Thymus (tissue), 11 donors: ENCODE measurements at regions not wholly inside any gene's neighbourhood (a gene's known extent, or its start where the extent isn't known, plus 50 kb on each side); places are given as distances from the start of the nearest gene placed in this dataset.

Experiments
- DNase-seq, 9 donors: peaks; one replicate each; pipeline ENCODE4 v3.0.0-alpha.2; 2013; ENCODE audit warnings: low spot score in 9 of 9, low read depth in 6 of 9, missing footprints in 1 of 9
- H3K27ac ChIP-seq, 2 donors: one replicate each; pipeline ENCODE4 v1.5.1; 2013; ENCODE audit warnings: control low read depth in 1 of 2, low read depth in 1 of 2, low read length in 1 of 2, mild to moderate bottlenecking in 1 of 2, moderate library complexity in 1 of 2
- H3K27me3 ChIP-seq, 2 donors: one replicate each; pipeline ENCODE4 v1.5.1; 2013; ENCODE audit warnings: low read length in 1 of 2; ENCODE audit not compliant: control insufficient read depth in 2 of 2, insufficient read depth in 1 of 2
- H3K36me3 ChIP-seq, 2 donors: one replicate each; pipeline ENCODE4 v1.5.1; 2013; ENCODE audit warnings: low read length in 1 of 2, mild to moderate bottlenecking in 1 of 2, moderate library complexity in 1 of 2; ENCODE audit not compliant: control insufficient read depth in 2 of 2, insufficient read depth in 2 of 2
- H3K4me1 ChIP-seq, 2 donors: one replicate each; pipeline ENCODE4 v1.5.1; 2013; ENCODE audit warnings: low read length in 2 of 2; ENCODE audit not compliant: control insufficient read depth in 2 of 2, insufficient read depth in 2 of 2
- H3K4me3 ChIP-seq, 2 donors: one replicate each; pipeline ENCODE4 v1.5.1; 2013; ENCODE audit warnings: low read length in 2 of 2, control low read depth in 1 of 2, mild to moderate bottlenecking in 1 of 2
- H3K9me3 ChIP-seq, 2 donors: one replicate each; pipeline ENCODE4 v1.5.1; 2013; ENCODE audit warnings: low read length in 1 of 2, mild to moderate bottlenecking in 1 of 2; ENCODE audit not compliant: control insufficient read depth in 2 of 2, insufficient read depth in 1 of 2
- WGBS: extraction: QIAGEN DNeasy Blood & Tissue Kit; methylation state at CpG from one replicate; pipeline ENCODE4 v1.1.7; 2013; 5-methylcytosine and 5-hydroxymethylcytosine counted together
- donor health status: healthy.

DNA sequence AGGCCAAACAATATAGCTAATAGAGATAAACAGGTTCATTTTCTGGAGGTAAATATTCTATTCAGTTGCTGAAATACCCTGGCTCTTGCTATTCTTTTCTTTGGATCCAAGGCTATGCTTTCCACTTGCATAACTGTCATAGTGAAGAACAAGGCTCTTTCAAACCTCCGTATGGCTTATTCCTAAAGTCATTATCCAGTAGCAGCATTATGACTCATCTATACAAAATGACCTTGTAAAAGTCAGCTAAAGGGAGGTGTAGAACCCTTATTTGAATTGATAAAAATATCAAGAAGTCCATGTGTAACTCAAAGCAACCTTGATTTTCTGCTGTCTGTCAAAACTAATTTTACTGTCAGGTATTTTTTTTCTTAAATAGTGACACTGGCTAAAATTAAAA, 447.8 kb downstream of the PLK2 start:
- Histone ChIP-seq H3K36me3 (no peaks in the 10 kb centered on the region), H3K27me3 (no peaks in the 10 kb centered on the region), H3K27ac (no peak overlapping the region), H3K9me3 (no peaks in the 10 kb centered on the region), H3K4me1 (no peaks in the 10 kb centered on the region), H3K4me3 (no peak overlapping the region)
- DNase-seq = no peak
- WGBS = 97% methylated on average over 1 of the region's 1 CpG

DNA sequence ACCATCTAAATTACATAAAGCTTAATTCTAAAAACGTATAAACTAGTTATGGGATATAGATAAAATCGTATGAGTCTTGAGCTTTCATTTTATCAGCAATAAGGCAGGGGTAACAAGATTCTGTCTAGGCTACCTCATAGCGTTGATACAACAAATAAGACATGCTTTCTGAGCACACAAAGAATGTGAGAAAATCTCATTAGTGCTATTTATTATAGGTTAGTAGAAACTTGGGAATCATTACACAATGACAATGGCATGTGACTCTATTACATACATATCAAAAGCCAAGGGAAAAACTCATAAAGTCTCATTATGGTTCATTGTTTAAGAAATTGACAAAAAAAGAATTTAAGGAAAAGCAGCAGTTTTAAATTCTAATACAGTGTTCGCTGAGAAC, 448.6 kb downstream of the PLK2 start:
- H3K4me1 ChIP-seq = no peaks in the 10 kb centered on the region
- H3K4me3 ChIP-seq = no peak overlapping the region
- no peak for DNase-seq
- no peaks in the 10 kb centered on the region for H3K9me3 ChIP-seq
- H3K27ac ChIP-seq = no peak overlapping the region
- 98% methylated on average over 4 of the region's 4 CpGs for WGBS
- H3K36me3 ChIP-seq = no peaks in the 10 kb centered on the region
- H3K27me3 ChIP-seq = no peaks in the 10 kb centered on the region

DNA sequence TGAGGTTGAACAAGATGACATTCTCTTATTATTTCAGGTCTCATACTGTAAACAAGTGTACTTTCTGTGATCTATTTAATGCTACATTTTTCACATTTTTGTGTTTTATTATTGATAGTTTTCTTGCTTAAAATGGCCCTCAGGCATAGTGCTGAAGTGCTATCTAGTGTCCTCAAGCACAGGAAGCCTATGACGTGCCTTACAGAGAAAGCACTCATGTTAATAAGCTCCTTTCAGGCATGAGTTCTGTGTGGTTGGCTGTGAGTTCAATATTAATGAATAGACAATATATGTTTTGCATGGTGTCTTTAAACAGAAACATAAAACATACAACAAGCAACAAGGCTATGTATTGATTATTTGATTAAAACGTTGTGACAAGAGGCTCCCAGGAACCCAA, 450.1 kb downstream of the PLK2 start:
- no peaks in the 10 kb centered on the region for H3K9me3 ChIP-seq
- no peak for DNase-seq
- H3K36me3 ChIP-seq = no peaks in the 10 kb centered on the region
- WGBS = 93% methylated on average over 2 of the region's 2 CpGs
- H3K27me3 ChIP-seq = no peaks in the 10 kb centered on the region
- no peaks in the 10 kb centered on the region for H3K4me1 ChIP-seq
- H3K27ac ChIP-seq = no peak overlapping the region
- no peak overlapping the region for H3K4me3 ChIP-seq

DNA sequence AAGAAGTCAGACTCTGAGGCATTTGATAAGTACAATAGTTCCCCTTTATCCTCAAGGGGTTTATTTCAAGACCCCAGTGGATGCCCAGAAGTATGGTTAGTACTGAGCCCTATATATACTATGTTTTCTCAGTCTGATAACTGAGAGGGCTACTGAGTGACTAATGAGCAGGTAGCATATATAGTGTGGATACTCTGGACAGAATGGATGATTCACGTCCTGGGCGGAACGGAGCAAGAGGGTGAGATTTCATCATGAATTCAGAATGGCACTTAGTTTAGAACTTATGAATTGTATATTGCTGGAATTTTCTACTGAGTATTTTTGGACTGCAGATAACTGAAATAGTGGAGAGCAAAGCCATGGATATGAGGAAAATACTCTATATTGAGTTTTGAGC, 457.6 kb downstream of the PLK2 start:
- WGBS = 98% methylated on average over 3 of the region's 3 CpGs
- no peaks in the 10 kb centered on the region for H3K4me1 ChIP-seq
- no peaks in the 10 kb centered on the region for H3K27me3 ChIP-seq
- H3K9me3 ChIP-seq = no peaks in the 10 kb centered on the region
- no peaks in the 10 kb centered on the region for H3K36me3 ChIP-seq
- DNase-seq = no peak
- no peak overlapping the region for H3K27ac ChIP-seq
- H3K4me3 ChIP-seq = no peak overlapping the region

DNA sequence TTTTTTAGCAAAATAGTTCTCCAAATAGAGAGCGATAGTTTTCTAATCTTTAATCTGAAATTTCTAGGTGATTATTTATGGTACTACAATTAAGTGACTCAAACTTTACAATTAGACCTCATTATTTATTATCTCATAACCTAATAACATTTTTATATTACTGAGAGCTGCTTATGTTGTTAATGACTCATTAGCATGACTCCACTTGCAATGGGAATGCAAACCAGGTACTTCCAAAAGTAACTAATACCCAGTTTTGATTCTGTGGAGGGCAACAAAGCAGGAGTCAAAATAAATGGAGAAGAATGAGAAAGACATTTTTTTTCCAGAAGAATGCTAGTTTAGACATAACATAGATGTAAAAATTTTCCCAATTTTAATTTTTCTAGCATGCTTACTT, 466.0 kb downstream of the PLK2 start:
- Histone ChIP-seq H3K9me3 (no peaks in the 10 kb centered on the region), H3K4me1 (no peaks in the 10 kb centered on the region), H3K4me3 (no peak overlapping the region), H3K27ac (no peak overlapping the region), H3K36me3 (no peaks in the 10 kb centered on the region), H3K27me3 (no peaks in the 10 kb centered on the region)
- DNase-seq = no peak
- WGBS = 100% methylated on average over 1 of the region's 1 CpG

DNA sequence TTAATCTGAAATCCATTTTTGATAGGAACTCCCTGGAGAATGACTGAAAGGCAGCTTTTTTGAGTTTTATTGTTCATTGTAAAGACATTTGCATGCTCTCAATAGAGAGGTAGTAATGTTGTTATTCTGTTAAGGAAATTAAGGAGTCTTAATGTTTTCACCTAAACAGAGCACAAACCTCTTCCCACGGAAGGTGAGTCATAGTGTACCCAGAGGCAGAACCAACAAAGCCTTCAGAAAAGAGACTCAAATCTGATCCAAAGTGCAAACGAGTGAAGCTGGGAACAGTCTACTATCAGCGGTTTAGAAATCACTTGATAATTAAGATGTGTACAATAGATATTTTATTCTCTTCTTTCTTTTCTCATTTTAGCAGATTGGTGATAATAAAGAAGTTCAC, 470.5 kb downstream of the PLK2 start:
- DNase-seq = no peak
- Histone ChIP-seq H3K9me3 (no peaks in the 10 kb centered on the region), H3K36me3 (no peaks in the 10 kb centered on the region), H3K4me3 (no peak overlapping the region), H3K27me3 (no peaks in the 10 kb centered on the region), H3K27ac (no peak overlapping the region), H3K4me1 (no peaks in the 10 kb centered on the region)
- 92% methylated on average over 3 of the region's 3 CpGs for WGBS

DNA sequence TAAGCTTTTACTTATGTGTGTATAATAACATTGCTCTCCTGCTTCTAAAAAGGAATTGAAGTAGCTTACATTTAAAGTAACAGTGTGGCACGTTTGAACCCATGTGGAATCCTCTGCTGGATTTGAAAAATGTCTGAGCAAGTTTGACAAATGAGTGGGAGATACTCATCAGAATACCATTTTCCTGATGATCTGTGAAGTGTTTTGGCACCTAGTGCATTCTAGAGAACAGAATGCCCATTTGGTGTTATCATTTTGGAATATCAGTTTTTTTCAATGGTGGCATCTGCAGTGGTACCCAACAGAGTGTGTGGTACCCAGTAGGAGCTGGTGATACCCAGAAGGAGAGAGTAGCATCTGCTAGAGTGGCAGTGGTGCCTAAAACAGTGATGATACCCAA, 471.1 kb downstream of the PLK2 start:
- Histone ChIP-seq H3K4me3 (no peak overlapping the region), H3K4me1 (no peaks in the 10 kb centered on the region), H3K27me3 (no peaks in the 10 kb centered on the region), H3K27ac (no peak overlapping the region), H3K36me3 (no peaks in the 10 kb centered on the region), H3K9me3 (no peaks in the 10 kb centered on the region)
- WGBS = 90% methylated on average over 1 of the region's 1 CpG
- no peak for DNase-seq

DNA sequence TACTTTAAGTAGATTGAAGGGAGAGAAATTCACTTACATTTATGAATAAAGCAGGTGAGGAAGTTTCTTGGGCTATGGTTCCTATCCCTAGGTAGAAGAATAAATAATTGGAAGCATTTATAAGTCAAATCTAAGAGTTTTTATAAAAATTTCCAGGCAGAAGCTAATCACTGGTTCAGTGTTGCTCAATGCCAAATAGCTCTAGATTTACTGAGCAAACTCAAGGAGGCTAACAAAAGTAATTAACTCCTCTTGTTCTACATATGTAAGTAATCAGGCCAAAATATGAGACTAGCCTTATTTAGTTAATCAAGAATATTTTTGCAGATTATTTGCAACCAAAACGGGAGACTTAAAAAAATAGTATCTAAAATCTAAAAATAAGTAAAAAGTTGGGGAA, 472.3 kb downstream of the PLK2 start:
- no peaks in the 10 kb centered on the region for H3K4me1 ChIP-seq
- no peak for DNase-seq
- no peak overlapping the region for H3K4me3 ChIP-seq
- no peak overlapping the region for H3K27ac ChIP-seq
- no peaks in the 10 kb centered on the region for H3K36me3 ChIP-seq
- WGBS = 94% methylated on average over 1 of the region's 1 CpG
- no peaks in the 10 kb centered on the region for H3K27me3 ChIP-seq
- H3K9me3 ChIP-seq = no peaks in the 10 kb centered on the region

DNA sequence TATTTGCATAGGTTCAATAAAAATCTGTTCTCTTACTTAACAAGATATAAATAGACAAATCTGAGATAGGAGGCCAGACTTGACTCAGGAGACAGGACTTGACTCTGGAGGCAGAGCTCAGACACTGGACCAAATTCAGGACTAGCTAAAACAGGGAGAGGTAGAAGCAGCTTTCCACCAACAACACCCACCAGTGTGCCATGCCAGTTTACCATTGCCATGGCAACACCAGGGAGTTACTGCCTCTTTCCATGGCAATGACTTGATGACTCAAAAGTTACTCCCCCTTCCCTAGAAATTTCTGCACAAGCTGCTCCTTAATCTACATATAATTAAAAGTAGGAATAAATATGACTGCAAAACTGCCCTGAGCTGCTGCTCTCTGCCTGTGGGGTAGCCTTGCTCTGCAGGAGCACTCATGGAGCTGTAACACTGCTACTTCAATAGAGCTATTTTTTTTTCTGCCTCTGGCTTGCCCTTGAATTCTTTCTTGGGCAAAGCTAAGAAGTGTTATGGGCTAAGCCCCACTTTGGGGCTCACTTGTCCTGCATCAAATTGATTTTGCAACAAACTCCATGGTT, 473.0 kb downstream of the PLK2 start:
- Histone ChIP-seq H3K27ac (no peak overlapping the region), H3K27me3 (no peaks in the 10 kb centered on the region), H3K36me3 (no peaks in the 10 kb centered on the region), H3K9me3 (no peaks in the 10 kb centered on the region), H3K4me1 (no peaks in the 10 kb centered on the region), H3K4me3 (no peak overlapping the region)
- no peak for DNase-seq

DNA sequence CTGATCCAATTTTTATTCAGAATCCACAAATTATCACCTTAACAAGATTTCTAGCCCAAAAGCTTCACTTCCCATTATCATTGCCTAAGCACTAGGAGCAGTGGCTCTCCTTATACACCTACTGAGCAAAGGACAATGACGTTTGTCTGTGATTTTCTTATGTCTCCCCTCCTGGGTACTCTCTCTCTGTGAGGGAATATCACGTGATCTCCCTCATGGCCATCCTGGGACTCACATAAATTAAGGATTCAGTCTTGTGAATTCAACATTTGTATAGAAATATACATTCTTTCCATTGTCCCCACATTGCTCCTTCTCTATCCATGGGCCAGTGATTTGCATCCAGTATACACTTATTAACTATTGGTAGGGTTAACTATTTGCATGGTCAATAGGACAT, 476.5 kb downstream of the PLK2 start:
- Histone ChIP-seq H3K4me1 (no peaks in the 10 kb centered on the region), H3K27ac (no peak overlapping the region), H3K36me3 (no peaks in the 10 kb centered on the region), H3K4me3 (no peak overlapping the region), H3K9me3 (no peaks in the 10 kb centered on the region), H3K27me3 (no peaks in the 10 kb centered on the region)
- 47% methylated on average over 2 of the region's 2 CpGs for WGBS
- DNase-seq = no peak
